Nephron (organoid): ENCODE measurements at regions not wholly inside any gene's neighbourhood (a gene's known extent, or its start where the extent isn't known, plus 50 kb on each side); places are given as distances from the start of the nearest gene placed in this dataset.

ENCODE experiments used
- H3K27ac Mint-ChIP-seq, 3 experiments: 2 replicates each; pipeline ENCODE4 v1.8.0; 2020; ENCODE audit warnings: mixed read lengths in 3 of 3, mild to moderate bottlenecking in 2 of 3, moderate library complexity in 1 of 3
- H3K27me3 Mint-ChIP-seq: 2 replicates; pipeline ENCODE4 v1.8.0; 2021; ENCODE audit warnings: low read depth, mild to moderate bottlenecking, moderate library complexity, mixed read lengths
- H3K36me3 Mint-ChIP-seq: 2 replicates; pipeline ENCODE4 v1.8.0; 2020; ENCODE audit warnings: low read depth, mixed read lengths
- H3K4me1 Mint-ChIP-seq: 2 replicates; pipeline ENCODE4 v1.8.0; 2020; ENCODE audit warnings: mixed read lengths
- H3K4me3 Mint-ChIP-seq, 3 experiments: 2 replicates each; pipeline ENCODE4 v1.8.0; 2020; ENCODE audit warnings: mild to moderate bottlenecking in 3 of 3, mixed read lengths in 3 of 3, moderate library complexity in 2 of 3
- H3K9me3 Mint-ChIP-seq: 2 replicates; pipeline ENCODE4 v1.8.0; 2020; ENCODE audit warnings: mixed read lengths
- CTCF ChIP-seq, 3 experiments: fragments of 200-600 bp; sonication (generic); IDR thresholded peaks; one replicate each; pipeline ENCODE4 v1.5.0; 2021; ENCODE audit warnings: antibody characterized with exemption in 3 of 3; ENCODE audit not compliant: unreplicated experiment in 3 of 3

GRCh38 chr17:22654447-22654846 is 962.1 kb downstream of the KCNJ18 start:
- no peak overlapping the region for H3K27ac Mint-ChIP-seq

GRCh38 chr17:22669721-22670120 is 977.4 kb downstream of the KCNJ18 start:
- no peaks in the 10 kb centered on the region for H3K36me3 Mint-ChIP-seq
- TF ChIP-seq CTCF (IDR thresholded peaks at IDR 0.05; ENCODE audit: unreplicated experiment in 3 of 3) = no peak
- no peak overlapping the region for H3K27ac Mint-ChIP-seq
- H3K4me1 Mint-ChIP-seq = no peaks in the 10 kb centered on the region
- H3K27me3 Mint-ChIP-seq = no peaks in the 10 kb centered on the region
- H3K9me3 Mint-ChIP-seq = peaks cover 40% of the 10 kb centered on the region
- H3K4me3 Mint-ChIP-seq = no peak overlapping the region

More at GRCh38 chr17:22654447-22654846, 962.1 kb downstream of the KCNJ18 start:
- H3K36me3 Mint-ChIP-seq = no peaks in the 10 kb centered on the region
- no peak overlapping the region for H3K4me3 Mint-ChIP-seq
- H3K4me1 Mint-ChIP-seq = no peaks in the 10 kb centered on the region
- no peaks in the 10 kb centered on the region for H3K27me3 Mint-ChIP-seq
- H3K9me3 Mint-ChIP-seq = peaks cover 35% of the 10 kb centered on the region
- TF ChIP-seq CTCF (IDR thresholded peaks at IDR 0.05; ENCODE audit: unreplicated experiment in 3 of 3) = no peak

GRCh38 chr17:22671110-22671509 is 978.8 kb downstream of the KCNJ18 start:
- peaks cover 42% of the 10 kb centered on the region for H3K9me3 Mint-ChIP-seq
- TF ChIP-seq CTCF (IDR thresholded peaks at IDR 0.05; ENCODE audit: unreplicated experiment in 3 of 3) = no peak
- no peak overlapping the region for H3K4me3 Mint-ChIP-seq
- H3K36me3 Mint-ChIP-seq = no peaks in the 10 kb centered on the region
- no peak overlapping the region for H3K27ac Mint-ChIP-seq
- no peaks in the 10 kb centered on the region for H3K4me1 Mint-ChIP-seq
- no peaks in the 10 kb centered on the region for H3K27me3 Mint-ChIP-seq

- Mint-ChIP-seq H3K4me3 (no peak overlapping the region), H3K4me1 (no peaks in the 10 kb centered on the region), H3K9me3 (peaks cover 43% of the 10 kb centered on the region), H3K36me3 (peaks cover 4% of the 10 kb centered on the region), H3K27me3 (no peaks in the 10 kb centered on the region), H3K27ac (no peak overlapping the region)
- no peak for TF ChIP-seq CTCF (IDR thresholded peaks at IDR 0.05; ENCODE audit: unreplicated experiment in 3 of 3)
Observed at GRCh38 chr17:22692066-22692805, 999.9 kb downstream of the KCNJ18 start.

- Mint-ChIP-seq H3K27ac (no peak overlapping the region), H3K36me3 (peaks cover 4% of the 10 kb centered on the region)
Observed at GRCh38 chr17:22692806-22693171, 1000.5 kb downstream of the KCNJ18 start.

More at GRCh38 chr17:22692806-22693171, 1000.5 kb downstream of the KCNJ18 start:
- H3K4me1 Mint-ChIP-seq = no peaks in the 10 kb centered on the region
- H3K27me3 Mint-ChIP-seq = no peaks in the 10 kb centered on the region
- H3K9me3 Mint-ChIP-seq = peaks cover 46% of the 10 kb centered on the region
- no peak overlapping the region for H3K4me3 Mint-ChIP-seq
- TF ChIP-seq CTCF (IDR thresholded peaks at IDR 0.05; ENCODE audit: unreplicated experiment in 3 of 3) = no peak
